ENCODE measurements at regions not wholly inside any gene's neighbourhood (a gene's known extent, or its start where the extent isn't known, plus 50 kb on each side); places are given as distances from the start of the nearest gene placed in this dataset.
"Not testable (repeated sequence)": the region's sequence is repeated elsewhere in the genome, so short reads cannot be mapped to it uniquely, and the experiment has no call there.

GRCh38 chr3:8436661-8437287 is 64.8 kb upstream of the LMCD1 start:
- no peak for DNase-seq (ENCODE audit: insufficient read length, low spot score)
- FAIRE-seq: no peak
- TF ChIP-seq, protein P1, sequence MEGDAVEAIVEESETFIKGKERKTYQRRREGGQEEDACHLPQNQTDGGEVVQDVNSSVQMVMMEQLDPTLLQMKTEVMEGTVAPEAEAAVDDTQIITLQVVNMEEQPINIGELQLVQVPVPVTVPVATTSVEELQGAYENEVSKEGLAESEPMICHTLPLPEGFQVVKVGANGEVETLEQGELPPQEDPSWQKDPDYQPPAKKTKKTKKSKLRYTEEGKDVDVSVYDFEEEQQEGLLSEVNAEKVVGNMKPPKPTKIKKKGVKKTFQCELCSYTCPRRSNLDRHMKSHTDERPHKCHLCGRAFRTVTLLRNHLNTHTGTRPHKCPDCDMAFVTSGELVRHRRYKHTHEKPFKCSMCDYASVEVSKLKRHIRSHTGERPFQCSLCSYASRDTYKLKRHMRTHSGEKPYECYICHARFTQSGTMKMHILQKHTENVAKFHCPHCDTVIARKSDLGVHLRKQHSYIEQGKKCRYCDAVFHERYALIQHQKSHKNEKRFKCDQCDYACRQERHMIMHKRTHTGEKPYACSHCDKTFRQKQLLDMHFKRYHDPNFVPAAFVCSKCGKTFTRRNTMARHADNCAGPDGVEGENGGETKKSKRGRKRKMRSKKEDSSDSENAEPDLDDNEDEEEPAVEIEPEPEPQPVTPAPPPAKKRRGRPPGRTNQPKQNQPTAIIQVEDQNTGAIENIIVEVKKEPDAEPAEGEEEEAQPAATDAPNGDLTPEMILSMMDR (IDR thresholded peaks at IDR 0.05; ENCODE audit: insufficient read depth, missing control alignments): no peak

- TF ChIP-seq, protein P1 (IDR thresholded peaks at IDR 0.05; ENCODE audit: insufficient read depth, missing control alignments): no peak
- FAIRE-seq: no peak
- DNase-seq (ENCODE audit: insufficient read length, low spot score): no peak
These were observed 63.0 kb upstream of the LMCD1 start for GRCh38 chr3:8438507-8439079.

DNA sequence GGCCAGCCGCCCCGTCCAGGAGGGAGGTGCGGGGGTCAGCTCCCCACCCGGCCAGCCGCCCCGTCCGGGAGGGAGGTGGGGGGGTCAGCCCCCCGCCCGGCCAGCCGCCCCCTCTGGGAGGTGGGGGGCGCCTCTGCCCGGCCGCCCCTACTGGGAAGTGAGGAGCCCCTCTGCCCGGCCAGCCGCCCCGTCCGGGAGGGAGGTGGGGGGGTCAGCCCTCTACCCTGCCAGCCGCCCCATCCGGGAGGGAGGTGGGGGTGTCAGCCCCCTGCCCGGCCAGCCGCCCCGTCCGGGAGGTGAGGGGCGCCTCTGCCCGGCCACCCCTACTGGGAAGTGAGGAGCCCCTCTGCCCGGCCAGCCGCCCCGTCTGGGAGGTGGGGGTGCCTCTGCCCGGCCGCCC is 61.5 kb upstream of the LMCD1 start:
- not testable (repeated sequence) for FAIRE-seq

GRCh38 chr3:8441969-8442559 is 59.6 kb upstream of the LMCD1 start:
- TF ChIP-seq, protein P1 (IDR thresholded peaks at IDR 0.05; ENCODE audit: insufficient read depth, missing control alignments): peak; percentile 64
- no peak for FAIRE-seq
- DNase-seq (ENCODE audit: insufficient read length, low spot score): peak; percentile 39

More for the DNA sequence above, 61.5 kb upstream of the LMCD1 start:
- not testable (repeated sequence) for DNase-seq (ENCODE audit: insufficient read length, low spot score)

GRCh38 chr3:8442993-8443650 is 58.5 kb upstream of the LMCD1 start:
- TF ChIP-seq, protein P1 (IDR thresholded peaks at IDR 0.05; ENCODE audit: insufficient read depth, missing control alignments): no peak
- FAIRE-seq (no peak), DNase-seq (ENCODE audit: insufficient read length, low spot score) (no peak)

DNA sequence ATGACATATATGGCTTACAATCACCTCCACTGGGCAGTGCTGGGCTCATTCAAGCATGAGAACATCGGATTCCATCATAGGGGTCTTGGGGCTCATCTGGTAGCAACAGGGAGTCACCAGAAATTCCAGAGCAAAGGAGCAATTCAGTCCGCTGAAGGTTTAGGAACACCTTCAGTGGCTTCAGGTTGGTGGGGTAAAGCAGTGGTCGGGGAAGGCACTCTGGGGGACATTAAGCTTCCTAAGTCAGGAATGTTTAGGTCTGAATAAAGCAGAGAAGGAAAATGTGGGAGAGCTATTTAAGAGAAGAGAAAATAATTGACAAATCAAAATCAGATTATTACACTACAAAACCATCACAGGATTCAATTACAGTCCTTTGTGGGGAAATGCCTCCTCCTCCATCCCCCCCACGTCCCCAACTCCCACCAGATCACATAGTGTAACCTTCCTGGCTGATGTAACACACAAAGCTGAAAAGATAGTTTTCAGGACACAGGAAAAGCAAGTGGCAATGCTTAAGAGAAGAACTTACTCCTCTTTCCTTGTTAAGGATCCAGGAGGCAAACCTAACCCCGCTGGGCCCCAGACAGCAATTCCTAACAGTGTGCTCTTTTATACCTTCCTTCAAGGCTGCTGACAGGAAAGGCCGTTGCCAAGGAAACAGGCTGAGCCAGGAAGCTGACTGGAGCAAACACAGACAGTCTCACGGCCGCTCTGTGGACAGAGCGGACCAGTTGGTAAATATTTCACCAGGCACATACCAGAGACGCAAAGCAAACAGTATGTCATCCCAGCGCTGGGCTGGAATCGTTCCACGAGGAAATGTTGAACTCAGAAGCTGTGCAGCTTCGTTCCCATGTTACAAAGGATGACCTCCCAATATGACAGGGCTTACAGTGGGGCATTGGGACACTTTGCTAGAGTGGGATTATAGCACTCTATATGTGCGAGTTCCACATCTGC is 57.5 kb upstream of the LMCD1 start:
- DNase-seq (ENCODE audit: insufficient read length, low spot score) (no peak), FAIRE-seq (no peak)
- TF ChIP-seq, protein P1 (IDR thresholded peaks at IDR 0.05; ENCODE audit: insufficient read depth, missing control alignments): no peak

DNA sequence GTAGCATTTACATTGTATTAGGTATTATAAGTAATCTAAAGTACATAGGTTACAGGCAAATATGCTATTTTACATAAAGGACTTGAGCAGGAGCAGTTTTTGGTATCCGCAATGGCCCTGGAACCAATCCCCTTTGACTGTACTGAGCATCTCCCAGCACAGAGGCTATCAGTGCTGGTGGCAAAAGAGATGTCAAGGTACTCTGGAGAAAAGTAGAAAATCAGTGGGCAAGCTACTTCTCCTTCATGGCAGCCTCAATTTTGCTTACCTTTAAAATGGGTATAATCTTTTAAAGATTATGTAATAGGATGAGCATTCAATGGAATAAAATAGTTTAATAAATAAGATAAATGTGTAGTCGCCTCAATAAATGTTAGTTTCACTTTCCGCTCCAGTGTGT is 56.7 kb upstream of the LMCD1 start:
- FAIRE-seq (no peak), DNase-seq (ENCODE audit: insufficient read length, low spot score) (no peak)
- TF ChIP-seq, protein P1 (IDR thresholded peaks at IDR 0.05; ENCODE audit: insufficient read depth, missing control alignments): no peak
